CD4-positive, alpha-beta T cell (primary cell): ENCODE measurements at regions not wholly inside any gene's neighbourhood (a gene's known extent, or its start where the extent isn't known, plus 50 kb on each side); places are given as distances from the start of the nearest gene placed in this dataset.

Experiments
- ATAC-seq: fragments of 200-7000 bp; cut with Tn5 transposase; one replicate; pipeline ENCODE4 v1.10.0; 2022; ENCODE audit warnings: mild to moderate bottlenecking; ENCODE audit not compliant: poor library complexity
- CTCF ChIA-PET: fragments of 350-600 bp; sonication (Branson Sonifier 250); formaldehyde crosslinking; loops from one replicate; lab custom pipeline; 2021; ENCODE audit warnings: antibody characterized with exemption, inconsistent platforms; lab: Charles Lee
- POLR2A ChIA-PET: fragments of 350-600 bp; sonication (Branson Sonifier 250); formaldehyde crosslinking; loops from one replicate; lab custom pipeline; 2021; ENCODE audit warnings: antibody characterized with exemption, inconsistent platforms; lab: Charles Lee
- DNase-seq, 14 experiments: peaks; one replicate each; pipeline ENCODE4 v3.0.0-alpha.2; 2013 to 2020; ENCODE audit warnings: mixed read lengths in 2 of 14
- H3K27ac ChIP-seq, 2 donors: one replicate each; pipeline versions ENCODE4 v1.5.1 to v1.7.0; 2013; ENCODE audit warnings: low read length in 2 of 2, low read depth in 1 of 2, mild to moderate bottlenecking in 1 of 2
- H3K27me3 ChIP-seq, 2 experiments: 1 replicate in 1 of 2; 2 replicates in 1 of 2; pipeline versions ENCODE4 v1.6.1 to v1.7.0; 2013; ENCODE audit warnings: low read length in 2 of 2, control low read depth in 1 of 2, mild to moderate bottlenecking in 1 of 2, moderate library complexity in 1 of 2; ENCODE audit not compliant: insufficient read depth in 2 of 2, control insufficient read depth in 1 of 2
- H3K36me3 ChIP-seq: one replicate; pipeline ENCODE4 v1.6.1; 2013; ENCODE audit warnings: low read length, control low read depth; ENCODE audit not compliant: insufficient read depth
- H3K4me1 ChIP-seq: one replicate; pipeline ENCODE4 v1.6.1; 2013; ENCODE audit warnings: low read length, control low read depth; ENCODE audit not compliant: insufficient read depth
- H3K4me3 ChIP-seq: one replicate; pipeline ENCODE4 v1.5.1; 2013; ENCODE audit warnings: mild to moderate bottlenecking, low read length, moderate library complexity
- H3K9me3 ChIP-seq, 2 experiments: 1 replicate in 1 of 2; 2 replicates in 1 of 2; pipeline versions ENCODE4 v1.6.1 to v1.7.0; 2013; ENCODE audit warnings: low read length in 2 of 2, mild to moderate bottlenecking in 2 of 2, control low read depth in 1 of 2, moderate library complexity in 1 of 2; ENCODE audit not compliant: control insufficient read depth in 1 of 2, insufficient read depth in 1 of 2
- H3K27ac Mint-ChIP-seq: one replicate; pipeline ENCODE4 v1.8.0; 2020; ENCODE audit warnings: mixed read lengths
- H3K27me3 Mint-ChIP-seq: one replicate; pipeline ENCODE4 v1.8.0; 2021; ENCODE audit warnings: mixed read lengths
- H3K36me3 Mint-ChIP-seq: one replicate; pipeline ENCODE4 v1.8.0; 2021; ENCODE audit warnings: low read depth, mixed read lengths
- H3K4me1 Mint-ChIP-seq: one replicate; pipeline ENCODE4 v1.8.0; 2021; ENCODE audit warnings: low read depth, mixed read lengths
- H3K4me3 Mint-ChIP-seq: one replicate; pipeline ENCODE4 v1.8.0; 2020; ENCODE audit warnings: mild to moderate bottlenecking, mixed read lengths
- H3K9me3 Mint-ChIP-seq: one replicate; pipeline ENCODE4 v1.8.0; 2020; ENCODE audit warnings: mixed read lengths
- intact Hi-C, 2 experiments: fragments of 100-400 bp; cut with DNase I in 1 of 2; cut with micrococcal nuclease in 1 of 2; formaldehyde crosslinking; loops; one replicate each; pipeline versions ENCODE4 v1.15.1 to v1.9.0; 2023 to 2025; cut with DNase I, micrococcal nuclease
- TF ChIP-seq, protein P1 (sequence below): fragments of 200-600 bp; IDR thresholded peaks from one replicate; pipeline ENCODE4 v1.8.0; 2022; ENCODE audit warnings: antibody characterized with exemption, mild to moderate bottlenecking

DNA sequence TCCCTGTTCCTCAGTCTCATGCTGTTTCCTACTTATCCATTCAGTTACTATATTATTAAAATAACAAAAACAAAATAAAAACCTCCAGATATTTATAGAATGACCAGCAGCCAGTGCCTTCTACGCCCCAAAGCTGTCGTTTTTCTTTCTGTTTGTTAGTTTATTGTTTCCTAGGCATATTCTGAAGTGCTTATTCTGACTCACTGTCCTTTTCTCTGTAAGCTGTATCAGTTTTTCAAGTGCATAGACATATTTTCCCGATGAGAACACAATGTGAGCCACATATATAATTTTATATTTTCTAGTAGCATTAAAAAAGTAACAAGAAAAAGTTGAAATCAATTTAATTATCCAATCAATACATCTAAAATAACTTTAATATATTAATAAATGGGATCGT lies 2158.6 kb upstream of the TENM3 start:
- DNase-seq (no peak), ATAC-seq (no peak)
- H3K9me3 ChIP-seq, result no peaks in the 10 kb centered on the region
- H3K4me3 Mint-ChIP-seq, result no peak overlapping the region
- no peak overlapping the region for H3K27ac ChIP-seq
- ChIA-PET CTCF (no interaction called here), POLR2A (no interaction called here)
- no peaks in the 10 kb centered on the region for H3K27me3 ChIP-seq
- TF ChIP-seq, protein P1, sequence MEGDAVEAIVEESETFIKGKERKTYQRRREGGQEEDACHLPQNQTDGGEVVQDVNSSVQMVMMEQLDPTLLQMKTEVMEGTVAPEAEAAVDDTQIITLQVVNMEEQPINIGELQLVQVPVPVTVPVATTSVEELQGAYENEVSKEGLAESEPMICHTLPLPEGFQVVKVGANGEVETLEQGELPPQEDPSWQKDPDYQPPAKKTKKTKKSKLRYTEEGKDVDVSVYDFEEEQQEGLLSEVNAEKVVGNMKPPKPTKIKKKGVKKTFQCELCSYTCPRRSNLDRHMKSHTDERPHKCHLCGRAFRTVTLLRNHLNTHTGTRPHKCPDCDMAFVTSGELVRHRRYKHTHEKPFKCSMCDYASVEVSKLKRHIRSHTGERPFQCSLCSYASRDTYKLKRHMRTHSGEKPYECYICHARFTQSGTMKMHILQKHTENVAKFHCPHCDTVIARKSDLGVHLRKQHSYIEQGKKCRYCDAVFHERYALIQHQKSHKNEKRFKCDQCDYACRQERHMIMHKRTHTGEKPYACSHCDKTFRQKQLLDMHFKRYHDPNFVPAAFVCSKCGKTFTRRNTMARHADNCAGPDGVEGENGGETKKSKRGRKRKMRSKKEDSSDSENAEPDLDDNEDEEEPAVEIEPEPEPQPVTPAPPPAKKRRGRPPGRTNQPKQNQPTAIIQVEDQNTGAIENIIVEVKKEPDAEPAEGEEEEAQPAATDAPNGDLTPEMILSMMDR, result no peak
- no peaks in the 10 kb centered on the region for H3K4me1 Mint-ChIP-seq
- no peaks in the 10 kb centered on the region for H3K36me3 ChIP-seq
- H3K9me3 Mint-ChIP-seq, result no peaks in the 10 kb centered on the region
- no peak overlapping the region for H3K4me3 ChIP-seq
- H3K27me3 Mint-ChIP-seq, result no peaks in the 10 kb centered on the region
- intact Hi-C loops, result no loop called here
- no peak overlapping the region for H3K27ac Mint-ChIP-seq
- H3K4me1 ChIP-seq, result no peaks in the 10 kb centered on the region
- no peaks in the 10 kb centered on the region for H3K36me3 Mint-ChIP-seq

DNA sequence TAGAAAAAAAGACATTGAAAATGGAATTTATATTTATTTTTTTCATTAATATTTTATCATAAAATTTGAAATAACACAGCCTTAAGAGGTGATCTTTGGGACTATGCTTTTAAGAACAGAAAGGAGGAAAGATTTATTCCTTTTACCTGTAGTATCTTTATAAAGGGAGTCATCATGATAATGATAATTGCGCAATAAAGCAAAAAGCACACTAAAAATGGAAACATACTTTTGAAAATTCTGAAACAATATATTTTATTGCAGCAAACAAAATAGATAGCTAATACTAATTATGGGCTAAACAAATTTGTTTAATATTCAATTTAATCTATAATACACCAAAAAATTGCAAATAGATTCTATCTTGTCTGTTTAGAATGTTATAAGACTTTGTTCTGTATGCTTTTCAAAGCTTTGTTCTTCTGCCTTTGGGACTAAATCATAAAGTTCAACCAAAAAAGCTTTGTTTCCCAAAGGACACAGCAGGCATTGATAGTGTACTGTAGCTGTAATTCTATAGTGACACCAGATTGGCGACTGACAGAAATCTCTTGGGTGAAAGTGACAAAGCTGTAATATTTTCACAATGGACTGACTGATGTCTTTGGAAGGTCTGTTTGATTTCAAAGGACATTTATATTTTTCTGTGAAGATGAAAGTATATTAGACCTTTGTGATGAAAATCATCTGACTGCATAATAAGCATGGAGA lies 2156.6 kb upstream of the TENM3 start:
- no peak for DNase-seq

DNA sequence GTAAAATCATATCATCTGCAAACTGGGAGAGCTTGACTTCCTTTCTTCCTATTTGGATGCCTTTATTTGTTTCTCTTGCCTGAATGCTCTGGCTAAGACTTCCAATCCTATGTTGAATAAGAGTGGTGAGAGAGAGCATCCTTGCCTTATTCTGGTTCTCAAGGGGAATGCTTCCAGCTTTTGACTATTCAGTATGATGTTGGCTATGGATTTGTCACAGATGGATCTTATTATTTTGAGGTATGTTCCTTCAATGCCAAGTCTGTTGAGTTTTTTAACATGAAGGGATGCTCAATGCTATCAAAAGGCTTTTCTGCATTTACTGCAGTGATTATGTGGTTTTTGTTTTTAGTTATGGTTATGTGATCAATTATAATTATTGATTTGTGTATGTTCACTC lies 2144.6 kb upstream of the TENM3 start:
- TF ChIP-seq, protein P1, result no peak
- H3K36me3 Mint-ChIP-seq, result no peaks in the 10 kb centered on the region
- H3K27ac ChIP-seq, result no peak overlapping the region
- no peaks in the 10 kb centered on the region for H3K4me1 Mint-ChIP-seq
- peaks cover 0 to 18% of the 10 kb centered on the region in 2 experiments for H3K9me3 ChIP-seq
- H3K4me3 ChIP-seq, result no peak overlapping the region
- H3K4me3 Mint-ChIP-seq, result no peak overlapping the region
- H3K27ac Mint-ChIP-seq, result no peak overlapping the region
- peaks cover 8% of the 10 kb centered on the region for H3K9me3 Mint-ChIP-seq
- H3K36me3 ChIP-seq, result no peaks in the 10 kb centered on the region
- no peaks in the 10 kb centered on the region for H3K27me3 Mint-ChIP-seq
- ChIA-PET POLR2A (no interaction called here), CTCF (no interaction called here)
- H3K4me1 ChIP-seq, result no peaks in the 10 kb centered on the region
- ATAC-seq (no peak), DNase-seq (no peak)
- intact Hi-C loops, result no loop called here
- no peaks in the 10 kb centered on the region for H3K27me3 ChIP-seq

More for the DNA sequence above, 2156.6 kb upstream of the TENM3 start:
- Histone ChIP-seq H3K36me3 (no peaks in the 10 kb centered on the region), H3K27me3 (no peaks in the 10 kb centered on the region), H3K27ac (no peak overlapping the region), H3K9me3 (no peaks in the 10 kb centered on the region), H3K4me3 (no peak overlapping the region), H3K4me1 (no peaks in the 10 kb centered on the region)
- H3K27me3 Mint-ChIP-seq, result no peaks in the 10 kb centered on the region
- no peaks in the 10 kb centered on the region for H3K9me3 Mint-ChIP-seq
- H3K36me3 Mint-ChIP-seq, result no peaks in the 10 kb centered on the region
- no peak overlapping the region for H3K4me3 Mint-ChIP-seq
- no peak for ATAC-seq
- intact Hi-C loops, result no loop called here
- ChIA-PET CTCF (no interaction called here), POLR2A (no interaction called here)
- TF ChIP-seq, protein P1, result no peak
- H3K4me1 Mint-ChIP-seq, result no peaks in the 10 kb centered on the region
- no peak overlapping the region for H3K27ac Mint-ChIP-seq
